Peyer's patch (tissue), 4 donors: ENCODE measurements at regions not wholly inside any gene's neighbourhood (a gene's known extent, or its start where the extent isn't known, plus 50 kb on each side); places are given as distances from the start of the nearest gene placed in this dataset.

Experiments used
- POLR2A ChIP-seq, 2 donors: fragments of 450-650 bp; IDR thresholded peaks; one replicate each; pipeline ENCODE4 v1.5.1; 2017; ENCODE audit warnings: antibody characterized with exemption in 2 of 2, mild to moderate bottlenecking in 2 of 2, moderate library complexity in 2 of 2
- TF ChIP-seq, protein P1 (sequence below), 6 experiments: fragments of 450-650 bp in 4 of 6; fragments of 200-600 bp in 2 of 6; sonication (generic) in 1 of 6; IDR thresholded peaks; one replicate each; pipeline ENCODE4 v1.5.1; 2017 to 2019; ENCODE audit warnings: antibody characterized with exemption in 6 of 6, mild to moderate bottlenecking in 3 of 6, moderate library complexity in 1 of 6

- TF ChIP-seq, protein P1, sequence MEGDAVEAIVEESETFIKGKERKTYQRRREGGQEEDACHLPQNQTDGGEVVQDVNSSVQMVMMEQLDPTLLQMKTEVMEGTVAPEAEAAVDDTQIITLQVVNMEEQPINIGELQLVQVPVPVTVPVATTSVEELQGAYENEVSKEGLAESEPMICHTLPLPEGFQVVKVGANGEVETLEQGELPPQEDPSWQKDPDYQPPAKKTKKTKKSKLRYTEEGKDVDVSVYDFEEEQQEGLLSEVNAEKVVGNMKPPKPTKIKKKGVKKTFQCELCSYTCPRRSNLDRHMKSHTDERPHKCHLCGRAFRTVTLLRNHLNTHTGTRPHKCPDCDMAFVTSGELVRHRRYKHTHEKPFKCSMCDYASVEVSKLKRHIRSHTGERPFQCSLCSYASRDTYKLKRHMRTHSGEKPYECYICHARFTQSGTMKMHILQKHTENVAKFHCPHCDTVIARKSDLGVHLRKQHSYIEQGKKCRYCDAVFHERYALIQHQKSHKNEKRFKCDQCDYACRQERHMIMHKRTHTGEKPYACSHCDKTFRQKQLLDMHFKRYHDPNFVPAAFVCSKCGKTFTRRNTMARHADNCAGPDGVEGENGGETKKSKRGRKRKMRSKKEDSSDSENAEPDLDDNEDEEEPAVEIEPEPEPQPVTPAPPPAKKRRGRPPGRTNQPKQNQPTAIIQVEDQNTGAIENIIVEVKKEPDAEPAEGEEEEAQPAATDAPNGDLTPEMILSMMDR (IDR thresholded peaks at IDR 0.05) = no peak
- no peak for TF ChIP-seq POLR2A (IDR thresholded peaks at IDR 0.05)
These were observed 375.6 kb downstream of the PDGFC start for GRCh38 chr4:156596026-156596425.
